Liver (tissue), 3 donors: ENCODE measurements at regions not wholly inside any gene's neighbourhood (a gene's known extent, or its start where the extent isn't known, plus 50 kb on each side); places are given as distances from the start of the nearest gene placed in this dataset.

Experiments
- CTCF ChIP-seq: fragments of 150-350 bp; IDR thresholded peaks from 2 replicates; pipeline ENCODE4 v1.5.1; 2017; ENCODE audit warnings: improper control_type of control experiment, low read depth, low read length; ENCODE audit not compliant: missing input control
- EGR1 ChIP-seq, 2 donors: IDR thresholded peaks; 2 replicates each; pipeline ENCODE4 v1.6.1; 2016 to 2018; ENCODE audit warnings: antibody characterized with exemption in 2 of 2, low read depth in 2 of 2
- GABPA ChIP-seq, 2 donors: IDR thresholded peaks in 1 of 2; conservative IDR thresholded peaks in 1 of 2; 2 replicates each; pipeline ENCODE4 v1.6.1; 2016; ENCODE audit warnings: antibody characterized with exemption in 2 of 2, mild to moderate bottlenecking in 1 of 2, moderate library complexity in 1 of 2
- HNF4A ChIP-seq, 2 donors: conservative IDR thresholded peaks; 2 replicates each; pipeline ENCODE4 v1.6.1; 2016; ENCODE audit warnings: antibody characterized with exemption in 2 of 2, mild to moderate bottlenecking in 2 of 2
- JUND ChIP-seq, 2 donors: IDR thresholded peaks; 2 replicates each; pipeline ENCODE4 v1.6.1; 2016; ENCODE audit warnings: antibody characterized with exemption in 2 of 2
- MAX ChIP-seq: IDR thresholded peaks from 2 replicates; pipeline ENCODE4 v1.6.1; 2016; ENCODE audit warnings: antibody characterized with exemption
- REST ChIP-seq: IDR thresholded peaks from 2 replicates; pipeline ENCODE4 v1.6.1; 2016; ENCODE audit warnings: antibody characterized with exemption, mild to moderate bottlenecking
- TAF1 ChIP-seq: conservative IDR thresholded peaks from 2 replicates; pipeline ENCODE4 v1.6.1; 2016; ENCODE audit warnings: antibody characterized with exemption, mild to moderate bottlenecking
- YY1 ChIP-seq: IDR thresholded peaks from 2 replicates; pipeline ENCODE4 v1.6.1; 2016; ENCODE audit warnings: antibody characterized with exemption, mild to moderate bottlenecking
- TF ChIP-seq, protein P1 (sequence below): IDR thresholded peaks from 2 replicates; pipeline ENCODE4 v1.6.1; 2016; ENCODE audit warnings: antibody characterized with exemption
- TF ChIP-seq, protein P2 (sequence below): IDR thresholded peaks from 2 replicates; pipeline ENCODE4 v1.6.1; 2016; ENCODE audit warnings: antibody characterized with exemption
- donor health status: healthy.
- donor health status: healthy.

DNA sequence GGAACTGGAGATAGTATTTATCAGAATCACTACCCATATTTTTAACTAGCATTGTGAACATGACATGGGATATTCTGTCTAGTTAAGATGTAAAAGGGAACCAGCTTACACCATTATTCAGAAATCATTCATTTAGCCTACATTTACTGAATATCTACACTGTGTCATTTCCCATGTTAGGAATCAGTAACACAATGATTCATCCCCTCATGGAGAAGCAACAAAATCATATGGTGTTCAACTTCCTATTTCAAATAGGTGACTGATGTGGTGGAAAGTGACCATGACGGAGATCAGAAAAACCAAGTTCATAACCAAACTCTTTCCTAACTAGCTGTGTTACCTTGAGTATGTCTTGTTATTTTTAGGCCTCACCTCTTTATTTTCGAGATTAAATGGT is 550.0 kb upstream of the TUSC1 start:
- TF ChIP-seq CTCF, result no peak
- TF ChIP-seq EGR1 (IDR thresholded peaks at IDR 0.05; ENCODE audit: low read depth in 2 of 2), result no peak
- TF ChIP-seq TAF1, result no peak
- no peak for TF ChIP-seq YY1
- TF ChIP-seq JUND (IDR thresholded peaks at IDR 0.05), result no peak
- no peak for TF ChIP-seq MAX
- TF ChIP-seq, protein P1, sequence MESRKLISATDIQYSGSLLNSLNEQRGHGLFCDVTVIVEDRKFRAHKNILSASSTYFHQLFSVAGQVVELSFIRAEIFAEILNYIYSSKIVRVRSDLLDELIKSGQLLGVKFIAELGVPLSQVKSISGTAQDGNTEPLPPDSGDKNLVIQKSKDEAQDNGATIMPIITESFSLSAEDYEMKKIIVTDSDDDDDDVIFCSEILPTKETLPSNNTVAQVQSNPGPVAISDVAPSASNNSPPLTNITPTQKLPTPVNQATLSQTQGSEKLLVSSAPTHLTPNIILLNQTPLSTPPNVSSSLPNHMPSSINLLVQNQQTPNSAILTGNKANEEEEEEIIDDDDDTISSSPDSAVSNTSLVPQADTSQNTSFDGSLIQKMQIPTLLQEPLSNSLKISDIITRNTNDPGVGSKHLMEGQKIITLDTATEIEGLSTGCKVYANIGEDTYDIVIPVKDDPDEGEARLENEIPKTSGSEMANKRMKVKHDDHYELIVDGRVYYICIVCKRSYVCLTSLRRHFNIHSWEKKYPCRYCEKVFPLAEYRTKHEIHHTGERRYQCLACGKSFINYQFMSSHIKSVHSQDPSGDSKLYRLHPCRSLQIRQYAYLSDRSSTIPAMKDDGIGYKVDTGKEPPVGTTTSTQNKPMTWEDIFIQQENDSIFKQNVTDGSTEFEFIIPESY, result no peak
- TF ChIP-seq GABPA (IDR thresholded peaks at IDR 0.05 in 1 of 2, conservative IDR thresholded peaks at IDR 0.05 in 1 of 2), result no peak
- TF ChIP-seq, protein P2, sequence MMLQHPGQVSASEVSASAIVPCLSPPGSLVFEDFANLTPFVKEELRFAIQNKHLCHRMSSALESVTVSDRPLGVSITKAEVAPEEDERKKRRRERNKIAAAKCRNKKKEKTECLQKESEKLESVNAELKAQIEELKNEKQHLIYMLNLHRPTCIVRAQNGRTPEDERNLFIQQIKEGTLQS, result no peak
- no peak for TF ChIP-seq REST
- no peak for TF ChIP-seq HNF4A (conservative IDR thresholded peaks at IDR 0.05)
